Endothelial cell of umbilical vein (primary cell): ENCODE measurements at regions not wholly inside any gene's neighbourhood (a gene's known extent, or its start where the extent isn't known, plus 50 kb on each side); places are given as distances from the start of the nearest gene placed in this dataset.

ENCODE experiments used
- BruUV-seq: library from RNA; stranded (reverse); fragments of 400-500 nt; replicated peaks from 2 replicates; lab custom pipeline; 2021; lab: Mats Ljungman, UMichigan
- CTCF ChIA-PET: fragments of 300-600, 350-600 bp; sonication (Branson Sonifier 250); formaldehyde crosslinking; loops from one replicate; lab custom pipeline; 2021; ENCODE audit warnings: antibody characterized with exemption, inconsistent platforms; lab: Charles Lee
- POLR2A ChIA-PET: fragments of 300-600, 350-600 bp; sonication (Branson Sonifier 250); formaldehyde crosslinking; loops from one replicate; lab custom pipeline; 2021; ENCODE audit warnings: antibody characterized with exemption, inconsistent platforms; lab: Charles Lee
- DNase-seq: peaks from one replicate; pipeline ENCODE4 v3.0.0-alpha.2; 2011; ENCODE audit warnings: low read depth, low spot score
- FAIRE-seq: peaks from 2 replicates; lab custom pipeline; 2011; peaks lifted over from hg19 to GRCh38; lab: Jason Lieb, UNC
- H2AFZ ChIP-seq: 2 replicates; pipeline ENCODE4 v1.6.0; 2012; ENCODE audit warnings: low read depth, low read length, control low read depth, inconsistent platforms
- H3K27ac ChIP-seq: 2 replicates; pipeline ENCODE4 v1.5.1; 2011; ENCODE audit warnings: low read depth, mild to moderate bottlenecking, control low read depth, low read length, moderate library complexity; ENCODE audit not compliant: insufficient read depth
- H3K27me3 ChIP-seq, 2 experiments: 2 replicates each; pipeline versions ENCODE4 v1.6.0 to v1.6.1; 2011; ENCODE audit warnings: low read length in 2 of 2, mixed read lengths in 1 of 2; ENCODE audit not compliant: control insufficient read depth in 2 of 2, insufficient read depth in 2 of 2
- H3K36me3 ChIP-seq, 2 experiments: 2 replicates in 1 of 2; 3 replicates in 1 of 2; pipeline ENCODE4 v1.5.1; 2011; ENCODE audit warnings: low read length in 2 of 2, mild to moderate bottlenecking in 1 of 2, moderate library complexity in 1 of 2; ENCODE audit not compliant: control insufficient read depth in 2 of 2, insufficient read depth in 2 of 2; ENCODE audit errors: extremely low read depth in 1 of 2
- H3K4me1 ChIP-seq: 3 replicates; pipeline ENCODE4 v1.5.1; 2011; ENCODE audit warnings: mild to moderate bottlenecking, low read length; ENCODE audit not compliant: control insufficient read depth, insufficient read depth; ENCODE audit errors: extremely low read depth
- H3K4me2 ChIP-seq: 2 replicates; pipeline ENCODE4 v1.6.1; 2011; ENCODE audit warnings: low read length, control low read depth, mixed read lengths; ENCODE audit not compliant: insufficient read depth
- H3K4me3 ChIP-seq, 3 experiments: fragments of 200-600 bp in 1 of 3; sonication (generic), shearing (Covaris generic) in 1 of 3; replicated peaks in 1 of 3; 2 replicates each; pipeline ENCODE4 v1.5.1; 2011 to 2016; ENCODE audit warnings: control low read depth in 3 of 3, low read length in 3 of 3, mild to moderate bottlenecking in 2 of 3, inconsistent platforms in 1 of 3, low read depth in 1 of 3, moderate library complexity in 1 of 3; ENCODE audit not compliant: insufficient read depth in 1 of 3
- H3K79me2 ChIP-seq: 2 replicates; pipeline ENCODE4 v1.6.0; 2012; ENCODE audit warnings: low read length, inconsistent platforms; ENCODE audit not compliant: control insufficient read depth, insufficient read depth
- H3K9ac ChIP-seq: replicated peaks from 2 replicates; pipeline ENCODE3; 2011; ENCODE audit warnings: low read length, control low read depth; ENCODE audit not compliant: insufficient read depth; ENCODE audit errors: extremely low read depth
- H3K9me1 ChIP-seq: replicated peaks from 3 replicates; pipeline ENCODE4 v1.6.0; 2011; ENCODE audit warnings: mild to moderate bottlenecking, low read length; ENCODE audit not compliant: control insufficient read depth, insufficient read depth; ENCODE audit errors: extremely low read depth
- H3K9me3 ChIP-seq: replicated peaks from 2 replicates; pipeline ENCODE4 v1.5.1; 2012; ENCODE audit warnings: low read length, inconsistent platforms; ENCODE audit not compliant: control insufficient read depth, insufficient read depth
- H4K20me1 ChIP-seq: replicated peaks from 2 replicates; pipeline ENCODE3; 2011; ENCODE audit warnings: mild to moderate bottlenecking, low read length; ENCODE audit not compliant: control insufficient read depth, insufficient read depth; ENCODE audit errors: extremely low read depth
- EZH2 ChIP-seq: IDR thresholded peaks from 2 replicates; pipeline ENCODE4 v1.6.1; 2012; ENCODE audit warnings: borderline replicate concordance, low read depth, mild to moderate bottlenecking, moderate library complexity, low read length, inconsistent platforms; ENCODE audit not compliant: severe bottlenecking
- FOS ChIP-seq: IDR thresholded peaks from 2 replicates; pipeline ENCODE4 v1.6.1; 2011; ENCODE audit warnings: mild to moderate bottlenecking, low read length, moderate library complexity, borderline replicate concordance; ENCODE audit not compliant: insufficient read depth
- GATA2 ChIP-seq: IDR thresholded peaks from 2 replicates; pipeline ENCODE4 v1.7.0; 2011; ENCODE audit warnings: low read depth, mild to moderate bottlenecking, moderate library complexity, mixed read lengths, low read length; ENCODE audit not compliant: insufficient read length, insufficient read depth
- JUN ChIP-seq: IDR thresholded peaks from 2 replicates; pipeline ENCODE4 v1.6.1; 2011; ENCODE audit warnings: borderline replicate concordance, low read depth; ENCODE audit not compliant: insufficient read length, insufficient read depth
- MYC ChIP-seq: IDR thresholded peaks from one replicate; pipeline ENCODE4 v1.6.1; 2011; ENCODE audit warnings: mild to moderate bottlenecking, low read depth, low read length
- POLR2A ChIP-seq: IDR thresholded peaks from 2 replicates; pipeline ENCODE4 v1.6.1; 2012; ENCODE audit warnings: low read depth, mild to moderate bottlenecking, control low read depth, low read length
- POLR2AphosphoS5 ChIP-seq: IDR thresholded peaks from 2 replicates; pipeline ENCODE4 v1.6.1; 2012; ENCODE audit warnings: low read depth, mild to moderate bottlenecking, control low read depth, low read length, moderate library complexity; ENCODE audit not compliant: insufficient read depth
- dilution Hi-C: fragments of 300-500 bp; cut with MboI; formaldehyde crosslinking; loops from one replicate; pipeline ENCODE4 v1.15.0; 2019; ENCODE audit warnings: low sequenced_read_pairs; ENCODE audit not compliant: extremely low pct_ligation_motif_present
- intact Hi-C: fragments of 100-400 bp; cut with micrococcal nuclease; formaldehyde crosslinking; loops from one replicate; pipeline ENCODE4 v1.10.0; 2022
- TF ChIP-seq, protein P1 (sequence below), 2 donors: IDR thresholded peaks; 1 replicate in 1 of 2; 2 replicates in 1 of 2; pipeline ENCODE4 v1.5.1; 2011; ENCODE audit warnings: low read length in 2 of 2, mild to moderate bottlenecking in 2 of 2, moderate library complexity in 2 of 2, control low read depth in 1 of 2, inconsistent platforms in 1 of 2, low read depth in 1 of 2; ENCODE audit not compliant: insufficient read depth in 1 of 2; ENCODE audit errors: extremely low read depth in 1 of 2
- TF ChIP-seq, protein P2 (sequence below): IDR thresholded peaks from 2 replicates; pipeline ENCODE4 v1.6.1; 2011; ENCODE audit not compliant: insufficient read depth, insufficient read length

DNA sequence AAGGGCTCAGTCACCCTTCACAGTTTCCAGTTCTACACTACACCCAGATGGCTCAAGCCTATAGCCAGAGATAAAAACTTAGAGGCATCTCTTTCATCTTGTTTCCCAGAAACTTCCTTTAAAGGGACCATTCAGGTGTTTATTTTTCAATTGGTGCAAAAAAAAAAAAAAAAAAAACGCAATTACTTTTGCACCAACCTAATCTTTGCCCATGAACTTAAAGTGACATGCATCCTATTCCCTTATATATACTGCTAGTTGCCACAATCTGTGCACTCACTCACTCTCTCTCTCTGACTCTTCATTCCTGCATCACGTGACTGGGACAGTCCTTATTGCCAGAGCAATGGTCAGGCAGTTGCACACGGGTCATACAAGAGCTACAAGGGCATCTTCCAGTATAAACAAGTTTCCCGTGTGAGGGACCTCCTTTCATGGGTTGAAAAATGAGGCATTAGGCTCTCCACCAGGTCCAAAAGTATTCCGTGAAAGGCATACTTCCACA is 789.4 kb downstream of the EPHA4 start:
- FAIRE-seq (no peak), DNase-seq (no peak)
- Histone ChIP-seq H3K27me3 (no peaks in the 10 kb centered on the region), H4K20me1 (no peaks in the 10 kb centered on the region), H3K79me2 (no peaks in the 10 kb centered on the region), H2AFZ (no peak overlapping the region), H3K27ac (no peak overlapping the region), H3K9me1 (no peaks in the 10 kb centered on the region), H3K4me1 (no peaks in the 10 kb centered on the region), H3K4me2 (no peak overlapping the region), H3K9ac (no peak overlapping the region), H3K36me3 (no peaks in the 10 kb centered on the region), H3K9me3 (peaks cover 2% of the 10 kb centered on the region), H3K4me3 (no peak overlapping the region)
- BruUV-seq: no TSS peak
- POLR2A ChIA-PET: no interaction called here
- CTCF ChIA-PET: interaction anchor here (0.7 kb wide), 1 partner anchor 223 kb away, joined by 3 read pairs; no protein-coding TSS in a partner anchor
- dilution Hi-C loops (no loop called here), intact Hi-C loops (no loop called here)
- no peak for TF ChIP-seq JUN
- TF ChIP-seq, protein P1, sequence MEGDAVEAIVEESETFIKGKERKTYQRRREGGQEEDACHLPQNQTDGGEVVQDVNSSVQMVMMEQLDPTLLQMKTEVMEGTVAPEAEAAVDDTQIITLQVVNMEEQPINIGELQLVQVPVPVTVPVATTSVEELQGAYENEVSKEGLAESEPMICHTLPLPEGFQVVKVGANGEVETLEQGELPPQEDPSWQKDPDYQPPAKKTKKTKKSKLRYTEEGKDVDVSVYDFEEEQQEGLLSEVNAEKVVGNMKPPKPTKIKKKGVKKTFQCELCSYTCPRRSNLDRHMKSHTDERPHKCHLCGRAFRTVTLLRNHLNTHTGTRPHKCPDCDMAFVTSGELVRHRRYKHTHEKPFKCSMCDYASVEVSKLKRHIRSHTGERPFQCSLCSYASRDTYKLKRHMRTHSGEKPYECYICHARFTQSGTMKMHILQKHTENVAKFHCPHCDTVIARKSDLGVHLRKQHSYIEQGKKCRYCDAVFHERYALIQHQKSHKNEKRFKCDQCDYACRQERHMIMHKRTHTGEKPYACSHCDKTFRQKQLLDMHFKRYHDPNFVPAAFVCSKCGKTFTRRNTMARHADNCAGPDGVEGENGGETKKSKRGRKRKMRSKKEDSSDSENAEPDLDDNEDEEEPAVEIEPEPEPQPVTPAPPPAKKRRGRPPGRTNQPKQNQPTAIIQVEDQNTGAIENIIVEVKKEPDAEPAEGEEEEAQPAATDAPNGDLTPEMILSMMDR (IDR thresholded peaks at IDR 0.05; ENCODE audit: extremely low read depth in 1 of 2, insufficient read depth in 1 of 2, low read depth in 1 of 2, low read length in 2 of 2): no peak
- TF ChIP-seq, protein P2, sequence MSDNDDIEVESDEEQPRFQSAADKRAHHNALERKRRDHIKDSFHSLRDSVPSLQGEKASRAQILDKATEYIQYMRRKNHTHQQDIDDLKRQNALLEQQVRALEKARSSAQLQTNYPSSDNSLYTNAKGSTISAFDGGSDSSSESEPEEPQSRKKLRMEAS: no peak
- TF ChIP-seq MYC: no peak
- TF ChIP-seq FOS: no peak
- no peak for TF ChIP-seq POLR2AphosphoS5
- TF ChIP-seq EZH2: no peak
- TF ChIP-seq POLR2A: no peak
- TF ChIP-seq GATA2: no peak
